HEK293T (cell line): ENCODE measurements at regions not wholly inside any gene's neighbourhood (a gene's known extent, or its start where the extent isn't known, plus 50 kb on each side); places are given as distances from the start of the nearest gene placed in this dataset.

Experiments
- FOXA1 ChIP-seq: fragments of 450-650 bp; IDR thresholded peaks from 2 replicates; pipeline ENCODE4 v1.6.1; 2016; ENCODE audit warnings: mild to moderate bottlenecking
- L3MBTL2 ChIP-seq: fragments of 450-650 bp; conservative IDR thresholded peaks from 2 replicates; pipeline ENCODE4 v1.6.1; 2016; ENCODE audit warnings: mild to moderate bottlenecking
- SP1 ChIP-seq: fragments of 450-650 bp; IDR thresholded peaks from 2 replicates; pipeline ENCODE4 v1.6.1; 2017

GRCh38 chr20:11057624-11058023 lies 383.8 kb upstream of the JAG1 start:
- no peak for TF ChIP-seq FOXA1
- TF ChIP-seq L3MBTL2, result no peak
- no peak for TF ChIP-seq SP1
